ENCODE measurements at regions not wholly inside any gene's neighbourhood (a gene's known extent, or its start where the extent isn't known, plus 50 kb on each side); places are given as distances from the start of the nearest gene placed in this dataset.

DNA sequence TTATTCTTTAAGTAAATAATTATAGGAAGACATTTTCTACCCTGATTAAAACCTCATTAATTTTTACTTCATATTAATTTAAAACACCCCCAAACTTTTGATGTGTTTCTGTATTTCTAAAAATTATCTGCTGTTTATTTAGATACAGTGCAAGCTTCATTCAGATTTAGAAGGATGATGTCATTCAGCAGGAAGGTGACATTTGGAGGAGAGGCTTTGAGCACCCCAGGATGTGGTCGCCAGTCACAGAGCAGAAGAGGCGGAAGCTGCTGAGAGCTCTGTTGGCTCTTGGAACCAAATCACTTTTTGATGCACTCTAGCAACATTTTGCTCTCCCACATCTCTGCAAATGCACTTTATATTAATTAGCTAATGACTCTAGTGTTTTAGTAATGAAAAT lies 233.9 kb upstream of the CACNA2D1 start:
- H3K9ac ChIP-seq (ENCODE audit: low read depth in 1 of 2, low read length in 2 of 2), result no peak overlapping the region
- no peaks in the 10 kb centered on the region for H3K4me1 ChIP-seq (ENCODE audit: control insufficient read depth in 4 of 4, insufficient read depth in 4 of 4, low read length in 3 of 4)
- no peaks in the 10 kb centered on the region for H3K9me3 ChIP-seq (ENCODE audit: control insufficient read depth in 4 of 4, low read length in 3 of 4)
- TF ChIP-seq, protein P1, sequence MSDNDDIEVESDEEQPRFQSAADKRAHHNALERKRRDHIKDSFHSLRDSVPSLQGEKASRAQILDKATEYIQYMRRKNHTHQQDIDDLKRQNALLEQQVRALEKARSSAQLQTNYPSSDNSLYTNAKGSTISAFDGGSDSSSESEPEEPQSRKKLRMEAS (IDR thresholded peaks at IDR 0.05), result no peak
- TF ChIP-seq RAD21 (IDR thresholded peaks at IDR 0.05), result no peak
- TF ChIP-seq, protein P2, sequence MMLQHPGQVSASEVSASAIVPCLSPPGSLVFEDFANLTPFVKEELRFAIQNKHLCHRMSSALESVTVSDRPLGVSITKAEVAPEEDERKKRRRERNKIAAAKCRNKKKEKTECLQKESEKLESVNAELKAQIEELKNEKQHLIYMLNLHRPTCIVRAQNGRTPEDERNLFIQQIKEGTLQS (IDR thresholded peaks at IDR 0.05), result no peak
- TF ChIP-seq, protein P3, sequence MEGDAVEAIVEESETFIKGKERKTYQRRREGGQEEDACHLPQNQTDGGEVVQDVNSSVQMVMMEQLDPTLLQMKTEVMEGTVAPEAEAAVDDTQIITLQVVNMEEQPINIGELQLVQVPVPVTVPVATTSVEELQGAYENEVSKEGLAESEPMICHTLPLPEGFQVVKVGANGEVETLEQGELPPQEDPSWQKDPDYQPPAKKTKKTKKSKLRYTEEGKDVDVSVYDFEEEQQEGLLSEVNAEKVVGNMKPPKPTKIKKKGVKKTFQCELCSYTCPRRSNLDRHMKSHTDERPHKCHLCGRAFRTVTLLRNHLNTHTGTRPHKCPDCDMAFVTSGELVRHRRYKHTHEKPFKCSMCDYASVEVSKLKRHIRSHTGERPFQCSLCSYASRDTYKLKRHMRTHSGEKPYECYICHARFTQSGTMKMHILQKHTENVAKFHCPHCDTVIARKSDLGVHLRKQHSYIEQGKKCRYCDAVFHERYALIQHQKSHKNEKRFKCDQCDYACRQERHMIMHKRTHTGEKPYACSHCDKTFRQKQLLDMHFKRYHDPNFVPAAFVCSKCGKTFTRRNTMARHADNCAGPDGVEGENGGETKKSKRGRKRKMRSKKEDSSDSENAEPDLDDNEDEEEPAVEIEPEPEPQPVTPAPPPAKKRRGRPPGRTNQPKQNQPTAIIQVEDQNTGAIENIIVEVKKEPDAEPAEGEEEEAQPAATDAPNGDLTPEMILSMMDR (IDR thresholded peaks at IDR 0.05; ENCODE audit: low read depth, low read length, missing input control), result no peak
- H3K4me3 ChIP-seq (ENCODE audit: low read depth in 1 of 3, low read length in 3 of 3), result no peak overlapping the region
- no peak overlapping the region for H3K27ac ChIP-seq (ENCODE audit: low read depth in 1 of 2, low read length in 2 of 2)
- WGBS, result 45% methylated on average over 2 of the region's 2 CpGs
- no peak for DNase-seq (ENCODE audit: low spot score)
- no peaks in the 10 kb centered on the region for H3K36me3 ChIP-seq (ENCODE audit: control insufficient read depth in 4 of 4, insufficient read depth in 3 of 4, low read depth in 1 of 4, low read length in 3 of 4)
- H3K27me3 ChIP-seq (ENCODE audit: control insufficient read depth in 4 of 4, insufficient read depth in 4 of 4, low read length in 3 of 4), result peaks cover 0 to 3% (median 0%) of the 10 kb centered on the region in 4 donors

DNA sequence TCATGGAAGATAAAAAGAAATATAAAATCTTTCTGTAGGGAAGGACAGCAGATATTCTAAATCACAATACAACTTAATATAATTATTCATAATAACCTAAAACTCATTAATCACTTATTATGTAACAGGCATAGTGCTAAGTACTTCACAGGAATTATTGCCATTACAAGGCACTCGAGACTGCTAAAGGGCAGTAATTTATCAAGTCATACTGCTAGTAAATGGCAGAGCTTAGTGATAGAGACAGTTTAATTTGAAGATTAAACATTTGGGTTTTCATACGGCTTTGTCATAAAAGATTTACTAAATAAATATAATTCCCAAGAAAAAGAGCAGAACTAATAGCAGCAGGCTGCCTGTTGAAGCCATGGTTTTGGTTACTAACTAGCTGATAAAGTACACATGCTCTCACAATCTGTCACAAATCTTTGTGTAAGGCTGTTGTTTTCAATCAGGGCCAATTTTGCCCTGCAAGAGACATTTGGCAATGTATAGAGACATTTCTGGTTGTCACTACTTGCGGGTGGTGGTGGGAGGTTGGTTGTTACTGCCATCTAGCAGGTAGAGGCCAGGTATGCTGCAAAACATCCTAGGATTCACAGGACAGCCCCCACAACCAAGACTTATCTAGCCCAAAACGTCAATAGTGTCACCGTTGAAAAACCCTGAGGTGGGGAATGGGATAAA lies 233.3 kb upstream of the CACNA2D1 start:
- H3K36me3 ChIP-seq (ENCODE audit: control insufficient read depth in 4 of 4, insufficient read depth in 3 of 4, low read depth in 1 of 4, low read length in 3 of 4), result no peaks in the 10 kb centered on the region
- WGBS, result 42% methylated on average over 5 of the region's 5 CpGs
- H3K4me1 ChIP-seq (ENCODE audit: control insufficient read depth in 4 of 4, insufficient read depth in 4 of 4, low read length in 3 of 4), result no peaks in the 10 kb centered on the region
- no peak overlapping the region for H3K27ac ChIP-seq (ENCODE audit: low read depth in 1 of 2, low read length in 2 of 2)
- H3K9me3 ChIP-seq (ENCODE audit: control insufficient read depth in 4 of 4, low read length in 3 of 4), result no peaks in the 10 kb centered on the region
- DNase-seq (ENCODE audit: low spot score), result no peak
- no peak overlapping the region for H3K4me3 ChIP-seq (ENCODE audit: low read depth in 1 of 3, low read length in 3 of 3)
- no peak overlapping the region for H3K9ac ChIP-seq (ENCODE audit: low read depth in 1 of 2, low read length in 2 of 2)
- H3K27me3 ChIP-seq (ENCODE audit: control insufficient read depth in 4 of 4, insufficient read depth in 4 of 4, low read length in 3 of 4), result peaks cover 0 to 5% (median 0%) of the 10 kb centered on the region in 4 donors
- TF ChIP-seq HNF4A (conservative IDR thresholded peaks at IDR 0.05), result no peak
- TF ChIP-seq HNF4G (IDR thresholded peaks at IDR 0.05), result no peak
- no peak for TF ChIP-seq GABPA (IDR thresholded peaks at IDR 0.05 in 1 of 2, conservative IDR thresholded peaks at IDR 0.05 in 1 of 2)
- TF ChIP-seq, protein P2 (IDR thresholded peaks at IDR 0.05), result no peak
- no peak for TF ChIP-seq TAF1 (conservative IDR thresholded peaks at IDR 0.05)
- TF ChIP-seq FOXA2 (IDR thresholded peaks at IDR 0.05), result no peak
- TF ChIP-seq FOXA1 (IDR thresholded peaks at IDR 0.05), result no peak
- TF ChIP-seq RXRA (IDR thresholded peaks at IDR 0.05), result no peak
- TF ChIP-seq RAD21 (IDR thresholded peaks at IDR 0.05), result no peak
- TF ChIP-seq EGR1 (IDR thresholded peaks at IDR 0.05; ENCODE audit: low read depth in 2 of 2), result no peak
- TF ChIP-seq SP1 (IDR thresholded peaks at IDR 0.05), result no peak
- TF ChIP-seq, protein P4, sequence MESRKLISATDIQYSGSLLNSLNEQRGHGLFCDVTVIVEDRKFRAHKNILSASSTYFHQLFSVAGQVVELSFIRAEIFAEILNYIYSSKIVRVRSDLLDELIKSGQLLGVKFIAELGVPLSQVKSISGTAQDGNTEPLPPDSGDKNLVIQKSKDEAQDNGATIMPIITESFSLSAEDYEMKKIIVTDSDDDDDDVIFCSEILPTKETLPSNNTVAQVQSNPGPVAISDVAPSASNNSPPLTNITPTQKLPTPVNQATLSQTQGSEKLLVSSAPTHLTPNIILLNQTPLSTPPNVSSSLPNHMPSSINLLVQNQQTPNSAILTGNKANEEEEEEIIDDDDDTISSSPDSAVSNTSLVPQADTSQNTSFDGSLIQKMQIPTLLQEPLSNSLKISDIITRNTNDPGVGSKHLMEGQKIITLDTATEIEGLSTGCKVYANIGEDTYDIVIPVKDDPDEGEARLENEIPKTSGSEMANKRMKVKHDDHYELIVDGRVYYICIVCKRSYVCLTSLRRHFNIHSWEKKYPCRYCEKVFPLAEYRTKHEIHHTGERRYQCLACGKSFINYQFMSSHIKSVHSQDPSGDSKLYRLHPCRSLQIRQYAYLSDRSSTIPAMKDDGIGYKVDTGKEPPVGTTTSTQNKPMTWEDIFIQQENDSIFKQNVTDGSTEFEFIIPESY (IDR thresholded peaks at IDR 0.05), result no peak
- TF ChIP-seq, protein P3 (IDR thresholded peaks at IDR 0.05; ENCODE audit: low read depth, low read length, missing input control), result no peak
- TF ChIP-seq, protein P1 (IDR thresholded peaks at IDR 0.05), result no peak
